Parathyroid adenoma (tissue), 2 donors: ENCODE measurements at regions not wholly inside any gene's neighbourhood (a gene's known extent, or its start where the extent isn't known, plus 50 kb on each side); places are given as distances from the start of the nearest gene placed in this dataset.

ENCODE experiments used
- H2AFZ ChIP-seq: fragments of 300-600 bp; sonication (generic); one replicate; pipeline ENCODE4 v1.7.0; 2017; ENCODE audit warnings: antibody characterized with exemption, mild to moderate bottlenecking
- H3K27ac ChIP-seq: fragments of 300-600 bp; sonication (generic); one replicate; pipeline ENCODE4 v1.7.0; 2017
- H3K27me3 ChIP-seq: fragments of 300-600 bp; sonication (generic); one replicate; pipeline ENCODE4 v1.7.0; 2017; ENCODE audit warnings: low read length; ENCODE audit not compliant: control insufficient read depth, insufficient read depth
- H3K36me3 ChIP-seq: fragments of 300-600 bp; sonication (generic); one replicate; pipeline ENCODE4 v1.7.0; 2017; ENCODE audit warnings: low read length; ENCODE audit not compliant: control insufficient read depth, insufficient read depth
- H3K4me1 ChIP-seq: fragments of 300-600 bp; sonication (generic); one replicate; pipeline ENCODE4 v1.7.0; 2017; ENCODE audit warnings: control low read depth
- H3K4me2 ChIP-seq: fragments of 300-600 bp; sonication (generic); one replicate; pipeline ENCODE4 v1.7.0; 2017; ENCODE audit warnings: low read length
- H3K4me3 ChIP-seq: fragments of 300-600 bp; sonication (generic); one replicate; pipeline ENCODE4 v1.7.0; 2017; ENCODE audit warnings: low read depth, low read length
- H3K79me2 ChIP-seq: fragments of 300-600 bp; sonication (generic); one replicate; pipeline ENCODE4 v1.7.0; 2017; ENCODE audit warnings: control low read depth
- H3K9ac ChIP-seq: fragments of 300-600 bp; sonication (generic); one replicate; pipeline ENCODE4 v1.7.0; 2017; ENCODE audit warnings: mild to moderate bottlenecking
- H3K9me3 ChIP-seq: fragments of 300-600 bp; sonication (generic); one replicate; pipeline ENCODE4 v1.7.0; 2017; ENCODE audit warnings: low read length; ENCODE audit not compliant: control insufficient read depth
- CTCF ChIP-seq: fragments of 300-600 bp; sonication (generic); IDR thresholded peaks from one replicate; pipeline ENCODE4 v1.7.0; 2017; ENCODE audit warnings: antibody characterized with exemption, mild to moderate bottlenecking
- donor health status: primary hyperparathyroidism.

- no peak overlapping the region for H3K4me2 ChIP-seq
- H3K9me3 ChIP-seq: no peaks in the 10 kb centered on the region
- H3K4me1 ChIP-seq: no peaks in the 10 kb centered on the region
- H3K4me3 ChIP-seq: no peak overlapping the region
- H3K79me2 ChIP-seq: no peaks in the 10 kb centered on the region
- TF ChIP-seq CTCF: no peak
- H2AFZ ChIP-seq: no peak overlapping the region
- no peak overlapping the region for H3K27ac ChIP-seq
- no peaks in the 10 kb centered on the region for H3K36me3 ChIP-seq
- no peaks in the 10 kb centered on the region for H3K27me3 ChIP-seq
- H3K9ac ChIP-seq: no peak overlapping the region
Measured at GRCh38 chr5:158123595-158123994, 264.6 kb upstream of the CLINT1 start.

DNA sequence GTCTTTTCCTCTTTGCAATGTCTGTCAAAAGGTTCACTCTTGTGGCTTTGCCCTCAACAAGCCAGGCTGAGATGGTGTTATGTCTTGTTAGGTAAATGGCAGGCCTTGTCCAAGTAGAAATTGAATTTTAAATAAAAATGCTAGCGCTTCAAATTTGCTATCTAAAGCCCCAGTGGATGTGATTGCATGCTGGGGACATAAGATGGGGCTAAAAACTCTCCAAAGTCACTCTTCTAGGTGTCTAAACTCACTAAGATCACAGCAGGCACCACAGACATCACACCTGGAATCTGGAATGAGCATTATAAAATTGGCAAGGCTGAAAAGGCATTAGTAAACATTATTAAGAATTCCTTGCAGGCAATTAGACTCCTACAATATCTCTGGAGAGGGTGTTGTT, 262.7 kb upstream of the CLINT1 start:
- no peak overlapping the region for H3K27ac ChIP-seq
- H3K9ac ChIP-seq: no peak overlapping the region
- H3K79me2 ChIP-seq: no peaks in the 10 kb centered on the region
- no peak overlapping the region for H2AFZ ChIP-seq
- no peaks in the 10 kb centered on the region for H3K4me1 ChIP-seq
- H3K9me3 ChIP-seq: no peaks in the 10 kb centered on the region
- no peaks in the 10 kb centered on the region for H3K36me3 ChIP-seq
- H3K27me3 ChIP-seq: no peaks in the 10 kb centered on the region
- no peak overlapping the region for H3K4me2 ChIP-seq
- no peak overlapping the region for H3K4me3 ChIP-seq
- no peak for TF ChIP-seq CTCF

- Histone ChIP-seq H3K4me3 (no peak overlapping the region), H3K27ac (no peak overlapping the region), H3K9ac (no peak overlapping the region), H3K9me3 (no peaks in the 10 kb centered on the region), H3K79me2 (no peaks in the 10 kb centered on the region), H3K36me3 (no peaks in the 10 kb centered on the region), H3K27me3 (no peaks in the 10 kb centered on the region), H2AFZ (no peak overlapping the region), H3K4me1 (no peaks in the 10 kb centered on the region), H3K4me2 (no peak overlapping the region)
- no peak for TF ChIP-seq CTCF
Measured at GRCh38 chr5:158120760-158121159, 261.8 kb upstream of the CLINT1 start.

- no peak overlapping the region for H3K27ac ChIP-seq
- H3K27me3 ChIP-seq: no peaks in the 10 kb centered on the region
- H3K79me2 ChIP-seq: no peaks in the 10 kb centered on the region
- H3K4me2 ChIP-seq: no peak overlapping the region
- H3K4me3 ChIP-seq: no peak overlapping the region
- H2AFZ ChIP-seq: no peak overlapping the region
- no peaks in the 10 kb centered on the region for H3K4me1 ChIP-seq
- H3K9ac ChIP-seq: no peak overlapping the region
- TF ChIP-seq CTCF: no peak
- H3K36me3 ChIP-seq: no peaks in the 10 kb centered on the region
- H3K9me3 ChIP-seq: no peaks in the 10 kb centered on the region
Measured at GRCh38 chr5:158119961-158120723, 261.2 kb upstream of the CLINT1 start.
